Anterior cingulate cortex (tissue), 58 donors: ENCODE measurements at regions not wholly inside any gene's neighbourhood (a gene's known extent, or its start where the extent isn't known, plus 50 kb on each side); places are given as distances from the start of the nearest gene placed in this dataset.

Source experiments
- DNase-seq, 58 donors: peaks; one replicate each; lab custom pipeline; 2025; lab: John Stamatoyannopoulos, UW

GRCh38 chr12:74791365-74791764 lies 253.7 kb downstream of the ATXN7L3B start:
- DNase-seq, result no peak

- DNase-seq, result no peak
These were observed 256.9 kb downstream of the ATXN7L3B start for GRCh38 chr12:74794522-74794921.

DNA sequence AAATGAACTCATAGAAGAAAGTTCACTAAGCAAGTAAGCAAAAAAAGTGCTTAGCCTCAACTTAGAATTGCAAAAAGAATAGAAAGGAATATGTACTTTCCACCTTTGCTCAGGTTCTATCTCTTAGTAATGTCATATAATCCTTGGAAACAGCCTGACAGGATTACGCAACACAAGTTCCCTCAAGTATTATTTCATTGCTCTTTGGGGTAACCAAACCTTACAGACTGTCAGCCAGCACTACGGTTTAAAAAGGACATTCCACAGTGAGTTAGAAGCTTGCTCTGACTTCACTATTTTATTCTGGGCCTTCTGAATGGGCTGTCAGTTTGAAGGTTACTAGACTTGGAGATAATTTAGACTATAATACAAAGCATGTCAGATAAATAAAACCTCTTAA lies 264.0 kb downstream of the ATXN7L3B start:
- no peak for DNase-seq

- DNase-seq, result no peak
These were observed 279.0 kb downstream of the ATXN7L3B start for GRCh38 chr12:74816398-74817175.

- no peak for DNase-seq
These were observed 279.9 kb downstream of the ATXN7L3B start for GRCh38 chr12:74817499-74817898.

- DNase-seq, result no peak
These were observed 280.8 kb downstream of the ATXN7L3B start for GRCh38 chr12:74818412-74818811.

GRCh38 chr12:74820324-74820723 lies 282.7 kb downstream of the ATXN7L3B start:
- no peak for DNase-seq

GRCh38 chr12:74836567-74836966 lies 298.9 kb downstream of the ATXN7L3B start:
- DNase-seq, result no peak

DNA sequence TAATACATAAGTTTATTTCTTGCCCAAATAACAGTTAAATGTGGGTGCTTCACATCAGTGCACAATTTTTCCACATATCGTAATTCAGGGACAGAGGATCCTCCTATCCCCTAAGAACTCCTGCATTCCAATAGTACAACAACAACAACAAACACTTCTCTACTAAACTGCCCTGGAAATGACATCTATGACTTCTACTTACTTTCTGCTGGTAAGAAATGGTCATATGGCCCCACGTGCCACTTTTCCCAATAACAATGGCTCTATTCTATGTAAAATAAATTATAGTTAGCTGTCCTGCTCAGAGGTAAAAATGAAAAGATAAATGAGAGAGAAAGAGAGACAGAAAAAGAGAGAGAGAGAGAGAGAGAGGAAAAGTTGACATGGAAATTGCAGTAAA lies 308.5 kb downstream of the ATXN7L3B start:
- no peak for DNase-seq

- DNase-seq, result no peak
These were observed 309.5 kb downstream of the ATXN7L3B start for GRCh38 chr12:74847169-74847568.

DNA sequence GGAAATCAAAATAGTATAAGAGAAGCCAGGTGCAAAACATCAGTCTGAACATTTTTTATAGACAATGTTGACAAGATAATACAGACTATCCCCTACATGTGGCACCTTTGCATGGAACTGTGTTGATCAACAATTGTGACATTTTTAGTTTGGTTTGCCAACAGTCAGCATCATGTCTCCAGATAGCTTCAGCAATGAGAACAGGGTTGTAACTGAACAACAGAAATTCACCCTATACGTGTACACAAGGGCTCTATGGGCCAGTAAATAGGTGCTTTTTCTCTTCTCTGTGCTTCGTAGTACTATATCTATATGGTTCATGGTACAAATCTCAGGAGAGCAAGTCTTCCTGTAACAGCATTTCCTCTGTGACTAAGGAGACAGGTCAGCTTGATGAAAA lies 310.4 kb downstream of the ATXN7L3B start:
- DNase-seq, result no peak

DNA sequence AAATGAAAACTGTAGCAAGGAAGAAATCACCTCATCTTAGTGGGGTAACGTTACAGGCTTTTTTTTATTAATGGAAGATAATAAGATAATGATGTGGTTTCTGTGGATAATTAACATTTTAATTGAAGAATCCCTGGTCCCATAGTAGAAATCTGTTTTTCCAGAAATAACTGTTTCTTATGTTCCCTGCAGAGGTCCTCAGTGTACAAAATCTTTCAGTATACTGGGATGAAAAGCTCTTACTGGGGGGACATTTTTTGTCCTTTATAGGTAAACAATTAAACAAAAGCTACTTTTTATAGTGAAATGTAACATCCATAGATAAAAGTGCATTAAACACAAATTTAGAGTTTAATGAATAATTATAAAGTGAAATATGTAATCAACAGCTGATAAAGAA lies 312.2 kb downstream of the ATXN7L3B start:
- no peak for DNase-seq

DNA sequence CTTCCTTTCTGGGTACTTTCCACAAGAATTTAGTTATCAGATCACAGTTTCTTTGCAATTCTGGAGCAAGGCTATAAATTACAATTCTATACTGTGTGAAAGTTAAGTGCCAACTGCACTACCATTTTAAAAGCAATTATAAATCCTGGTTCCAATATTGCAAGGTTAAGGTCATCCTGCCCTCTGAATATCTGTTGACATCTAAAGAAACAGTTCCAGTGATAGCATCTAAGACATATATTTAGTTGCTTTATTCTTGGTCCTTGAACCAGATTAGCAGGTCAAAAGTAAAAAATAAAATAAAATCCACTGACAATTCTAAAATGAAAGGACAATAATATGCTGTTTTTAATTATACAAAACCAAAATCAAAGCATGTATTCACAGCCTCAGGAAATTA lies 334.2 kb downstream of the ATXN7L3B start:
- no peak for DNase-seq

- no peak for DNase-seq
These were observed 323.9 kb downstream of the KCNC2 start for GRCh38 chr12:74885775-74886174.

- DNase-seq, result no peak
These were observed 320.6 kb downstream of the KCNC2 start for GRCh38 chr12:74889073-74889472.

DNA sequence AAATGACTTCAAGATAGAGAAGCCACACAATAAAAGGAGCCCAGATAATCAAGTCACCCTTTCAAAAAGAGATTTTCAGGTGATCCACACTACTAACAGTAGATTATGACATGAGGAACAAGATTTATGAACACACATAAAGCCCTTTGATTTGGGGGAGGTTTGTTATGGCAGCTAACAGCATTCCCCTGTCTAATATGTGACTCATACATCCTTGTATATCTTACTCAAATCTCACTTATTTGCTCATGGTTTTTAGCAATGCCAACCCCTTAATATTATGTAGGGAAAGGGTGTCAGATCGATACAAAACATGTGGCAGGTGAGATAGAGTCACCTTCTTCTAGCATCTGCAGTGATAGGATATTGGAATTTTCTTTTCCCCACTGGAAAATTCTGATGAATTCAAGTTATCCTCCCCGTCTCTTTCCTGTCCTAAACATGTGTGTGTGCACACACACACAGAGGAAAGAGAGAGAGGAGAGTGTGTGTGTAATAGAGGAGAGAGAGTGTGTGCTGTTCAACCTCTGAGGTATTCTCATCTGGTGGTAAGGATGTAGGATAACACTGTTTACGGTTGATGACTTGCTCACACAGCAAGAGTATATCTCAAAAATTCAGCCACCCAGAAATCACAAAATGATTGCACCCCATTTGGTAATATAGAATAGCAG lies 319.9 kb downstream of the KCNC2 start:
- DNase-seq, result no peak

- DNase-seq, result peak in 5 of 58 donors; percentile 1 to 29 (median 11)
These were observed 319.4 kb downstream of the KCNC2 start for GRCh38 chr12:74890237-74890599.

GRCh38 chr12:74891083-74891668 lies 318.5 kb downstream of the KCNC2 start:
- DNase-seq, result no peak

- no peak for DNase-seq
These were observed 317.5 kb downstream of the KCNC2 start for GRCh38 chr12:74892057-74892633.

GRCh38 chr12:74896186-74896585 lies 313.5 kb downstream of the KCNC2 start:
- no peak for DNase-seq

DNA sequence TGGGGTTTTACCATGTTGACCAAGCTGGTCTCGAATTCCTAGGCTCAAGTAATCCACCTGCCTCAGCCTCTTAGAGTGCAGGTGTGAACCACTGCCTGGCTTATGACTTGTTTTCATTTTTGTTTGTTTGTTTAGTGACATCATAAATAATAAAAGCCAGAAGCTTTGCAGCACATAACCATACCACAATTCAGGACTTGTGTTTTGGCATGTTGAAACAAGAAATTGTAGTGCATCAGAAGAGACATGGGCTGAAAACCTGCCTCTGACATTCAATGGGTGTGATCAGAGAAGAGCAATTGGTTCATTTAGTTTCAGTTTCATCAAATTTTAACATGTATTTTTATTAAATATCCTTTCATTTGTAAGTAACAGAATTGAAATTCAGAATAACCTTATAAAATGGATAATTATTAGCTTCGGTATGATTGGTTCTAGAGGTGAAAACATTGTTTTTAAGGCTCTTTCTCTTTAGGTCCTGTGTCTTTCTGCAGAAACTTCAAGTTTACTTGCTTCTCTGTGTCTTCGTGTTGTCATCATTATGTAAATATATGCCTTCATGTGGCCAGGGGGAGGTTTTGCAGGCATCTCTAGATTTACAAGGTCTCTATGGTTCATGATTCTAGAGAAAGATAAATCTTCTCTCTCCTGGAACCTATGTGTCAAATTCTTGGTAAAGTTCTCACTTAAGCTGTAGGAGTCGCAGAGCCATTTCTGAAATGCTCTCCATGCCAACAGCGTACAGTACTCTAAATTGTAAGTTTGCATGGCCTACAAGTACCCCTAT lies 312.0 kb downstream of the KCNC2 start:
- no peak for DNase-seq
